ENCODE measurements at regions not wholly inside any gene's neighbourhood (a gene's known extent, or its start where the extent isn't known, plus 50 kb on each side); places are given as distances from the start of the nearest gene placed in this dataset.

GRCh38 chr2:156697906-156698305 is 261.7 kb downstream of the GPD2 start:
- no peaks in the 10 kb centered on the region for H3K9me3 ChIP-seq (ENCODE audit: control insufficient read depth, insufficient read depth, low read length)
- ChIA-PET POLR2A (ENCODE audit: unreplicated experiment) (no interaction called here), CTCF (no interaction called here)
- H3K27me3 ChIP-seq (ENCODE audit: control insufficient read depth, insufficient read depth, low read length): no peaks in the 10 kb centered on the region
- dilution Hi-C loops (cut with HindIII; ENCODE audit: low sequenced_read_pairs, unreplicated experiment) (no loop called here), intact Hi-C loops (cut with micrococcal nuclease) (no loop called here), in situ Hi-C loops (cut with MboI; ENCODE audit: low sequenced_read_pairs) (no loop called here)
- H2BK15ac ChIP-seq (ENCODE audit: low read depth, low read length): no peak overlapping the region
- no peak for DNase-seq
- H4K5ac ChIP-seq (ENCODE audit: low read depth, low read length): no peak overlapping the region
- no peak for ATAC-seq (ENCODE audit: low read depth)
- H3K9ac ChIP-seq (ENCODE audit: low read depth, low read length): no peak overlapping the region
- H4K20me1 ChIP-seq (ENCODE audit: insufficient read depth, low read length): no peaks in the 10 kb centered on the region
- H3K4me3 ChIP-seq (ENCODE audit: insufficient read depth, low read depth, low read length): no peak overlapping the region
- H2BK5ac ChIP-seq (ENCODE audit: low read depth, low read length, poor library complexity, severe bottlenecking): no peak overlapping the region
- no peak overlapping the region for H3K27ac ChIP-seq (ENCODE audit: insufficient read depth, low read length)
- WGBS, 2 experiments (ENCODE audit: extremely low coverage in 2 of 2, insufficient read length in 1 of 2): no CpG with 5 or more reads among the region's 4 CpGs
- no peaks in the 10 kb centered on the region for H3K4me1 ChIP-seq (ENCODE audit: control insufficient read depth, insufficient read depth, low read length)
- no peaks in the 10 kb centered on the region for H3K79me1 ChIP-seq (ENCODE audit: low read depth in 1 of 2, low read length in 2 of 2)
- H3K56ac ChIP-seq (ENCODE audit: extremely low read depth, insufficient read depth, low read length): no peak overlapping the region
- H2BK20ac ChIP-seq (ENCODE audit: low read depth, low read length): no peak overlapping the region
- no peak overlapping the region for H3K18ac ChIP-seq (ENCODE audit: low read depth, low read length)
- no peak overlapping the region for H4K8ac ChIP-seq (ENCODE audit: low read depth in 2 of 2, low read length in 2 of 2)
- no peak overlapping the region for H2AFZ ChIP-seq (replicated peaks; ENCODE audit: low read length, poor library complexity)
- no peak overlapping the region for H3K23ac ChIP-seq (ENCODE audit: low read depth, low read length)
- no peak overlapping the region for H2AK9ac ChIP-seq (replicated peaks; ENCODE audit: low read depth, low read length, poor library complexity)
- no peaks in the 10 kb centered on the region for H3K36me3 ChIP-seq (ENCODE audit: control insufficient read depth, insufficient read depth, low read length)
- TF ChIP-seq RFX5 (IDR thresholded peaks at IDR 0.05; ENCODE audit: low read depth, low read length) (no peak), MAZ (IDR thresholded peaks at IDR 0.05; ENCODE audit: borderline replicate concordance, low read depth, low read length) (no peak), RAD21 (IDR thresholded peaks at IDR 0.05; ENCODE audit: low read length) (no peak), CEBPB (IDR thresholded peaks at IDR 0.05; ENCODE audit: low read depth, low read length) (no peak)
- TF ChIP-seq, protein P1, sequence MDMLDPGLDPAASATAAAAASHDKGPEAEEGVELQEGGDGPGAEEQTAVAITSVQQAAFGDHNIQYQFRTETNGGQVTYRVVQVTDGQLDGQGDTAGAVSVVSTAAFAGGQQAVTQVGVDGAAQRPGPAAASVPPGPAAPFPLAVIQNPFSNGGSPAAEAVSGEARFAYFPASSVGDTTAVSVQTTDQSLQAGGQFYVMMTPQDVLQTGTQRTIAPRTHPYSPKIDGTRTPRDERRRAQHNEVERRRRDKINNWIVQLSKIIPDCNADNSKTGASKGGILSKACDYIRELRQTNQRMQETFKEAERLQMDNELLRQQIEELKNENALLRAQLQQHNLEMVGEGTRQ (IDR thresholded peaks at IDR 0.05; ENCODE audit: low read depth, low read length): no peak
- no peak overlapping the region for H3K4me2 ChIP-seq (ENCODE audit: low read depth, low read length)
- H2BK120ac ChIP-seq (ENCODE audit: low read depth, low read length): no peak overlapping the region
- no peak overlapping the region for H3K4ac ChIP-seq (ENCODE audit: low read depth, low read length)
- no peak overlapping the region for H2AK5ac ChIP-seq (ENCODE audit: low read depth, low read length)
- no peak overlapping the region for H3K14ac ChIP-seq (replicated peaks; ENCODE audit: low read depth, low read length)
- no peak overlapping the region for H4K91ac ChIP-seq (ENCODE audit: insufficient read depth, low read depth, low read length)
- no TSS peak for BruUV-seq (replicated peaks)
- H3K9me1 ChIP-seq (ENCODE audit: insufficient read depth, low read length): no peaks in the 10 kb centered on the region

All from IMR-90 (cell line).